Left lung (tissue), 4 donors: ENCODE measurements at regions not wholly inside any gene's neighbourhood (a gene's known extent, or its start where the extent isn't known, plus 50 kb on each side); places are given as distances from the start of the nearest gene placed in this dataset.
"Not testable (repeated sequence)": the region's sequence is repeated elsewhere in the genome, so short reads cannot be mapped to it uniquely, and the experiment has no call there.

ENCODE experiments used
- ATAC-seq: fragments of 200-7000 bp; cut with Tn5 transposase; one replicate; pipeline ENCODE4 v1.9.1; 2020; ENCODE audit warnings: moderate library complexity
- DNase-seq, 4 donors: peaks; one replicate each; pipeline ENCODE4 v3.0.0-alpha.2; 2013 to 2020
- H3K27ac ChIP-seq, 2 donors: fragments of 200-600 bp; sonication (generic) in 1 of 2; one replicate each; pipeline versions ENCODE4 v1.5.0 to v1.8.0; 2020 to 2021
- H3K27me3 ChIP-seq, 2 donors: fragments of 200-600 bp; sonication (generic) in 1 of 2; one replicate each; pipeline versions ENCODE4 v1.5.0 to v1.8.0; 2020 to 2021
- H3K36me3 ChIP-seq, 2 donors: fragments of 200-600 bp; sonication (generic) in 1 of 2; one replicate each; pipeline versions ENCODE4 v1.5.0 to v1.8.0; 2020 to 2021
- H3K4me1 ChIP-seq, 2 donors: fragments of 200-600 bp; one replicate each; pipeline ENCODE4 v1.8.0; 2021
- H3K4me3 ChIP-seq, 2 donors: fragments of 200-600 bp; sonication (generic) in 1 of 2; one replicate each; pipeline versions ENCODE4 v1.5.0 to v1.8.0; 2020 to 2021; ENCODE audit warnings: mild to moderate bottlenecking in 1 of 2
- H3K9me3 ChIP-seq, 2 donors: fragments of 200-600 bp; sonication (generic) in 1 of 2; one replicate each; pipeline versions ENCODE4 v1.5.0 to v1.8.0; 2020 to 2021
- CTCF ChIP-seq, 2 donors: fragments of 200-600 bp; sonication (generic) in 1 of 2; IDR thresholded peaks; one replicate each; pipeline versions ENCODE4 v1.5.0 to v1.8.0; 2021; ENCODE audit warnings: antibody characterized with exemption in 2 of 2
- intact Hi-C, 2 donors: fragments of 100-400 bp; cut with DNase I; formaldehyde crosslinking; loops; one replicate each; pipeline versions ENCODE4 v1.11.2 to v1.14.2; 2022
- donor health status: DM: no; HTN: yes; CAD: no.
- donor health status: DM: no; HTN: no; CAD: no.

GRCh38 chrX:95441836-95442235 is 1242.8 kb upstream of the DIAPH2 start:
- intact Hi-C loops = no loop called here
- no peak overlapping the region for H3K4me3 ChIP-seq
- ATAC-seq = no peak
- H3K36me3 ChIP-seq = no peaks in the 10 kb centered on the region
- DNase-seq = no peak
- H3K9me3 ChIP-seq = no peaks in the 10 kb centered on the region
- no peak overlapping the region for H3K27ac ChIP-seq
- no peaks in the 10 kb centered on the region for H3K27me3 ChIP-seq
- TF ChIP-seq CTCF (IDR thresholded peaks at IDR 0.05) = no peak
- H3K4me1 ChIP-seq = no peaks in the 10 kb centered on the region

GRCh38 chrX:95484781-95485180 is 1199.9 kb upstream of the DIAPH2 start:
- Histone ChIP-seq H3K36me3 (no peaks in the 10 kb centered on the region), H3K27me3 (no peaks in the 10 kb centered on the region), H3K4me1 (no peaks in the 10 kb centered on the region), H3K4me3 (no peak overlapping the region), H3K9me3 (no peaks in the 10 kb centered on the region), H3K27ac (no peak overlapping the region)
- DNase-seq = no peak
- ATAC-seq = no peak
- no peak for TF ChIP-seq CTCF (IDR thresholded peaks at IDR 0.05)
- intact Hi-C loops = no loop called here

GRCh38 chrX:95505721-95506120 is 1178.9 kb upstream of the DIAPH2 start:
- Histone ChIP-seq H3K4me1 (no peaks in the 10 kb centered on the region), H3K27ac (no peak overlapping the region), H3K36me3 (no peaks in the 10 kb centered on the region), H3K9me3 (no peaks in the 10 kb centered on the region), H3K27me3 (no peaks in the 10 kb centered on the region), H3K4me3 (no peak overlapping the region)
- TF ChIP-seq CTCF (IDR thresholded peaks at IDR 0.05) = no peak
- intact Hi-C loops = no loop called here
- ATAC-seq (no peak), DNase-seq (no peak)

- ATAC-seq (no peak), DNase-seq (no peak)
- Histone ChIP-seq H3K9me3 (no peaks in the 10 kb centered on the region), H3K27me3 (no peaks in the 10 kb centered on the region), H3K4me3 (no peak overlapping the region), H3K36me3 (no peaks in the 10 kb centered on the region), H3K27ac (no peak overlapping the region), H3K4me1 (no peaks in the 10 kb centered on the region)
- TF ChIP-seq CTCF (IDR thresholded peaks at IDR 0.05) = no peak
- intact Hi-C loops = no loop called here
Measured at GRCh38 chrX:95509474-95509873, 1175.2 kb upstream of the DIAPH2 start.

- H3K9me3 ChIP-seq, H3K4me1 ChIP-seq, DNase-seq, intact Hi-C loops, H3K36me3 ChIP-seq, ATAC-seq, H3K4me3 ChIP-seq, H3K27ac ChIP-seq, H3K27me3 ChIP-seq: not testable (repeated sequence)
Measured at GRCh38 chrX:95524018-95524417, 1160.6 kb upstream of the DIAPH2 start.

- TF ChIP-seq CTCF (IDR thresholded peaks at IDR 0.05) = no peak
- ATAC-seq (no peak), DNase-seq (no peak)
- Histone ChIP-seq H3K27me3 (peaks cover 0 to 4% of the 10 kb centered on the region in 2 donors), H3K4me1 (no peaks in the 10 kb centered on the region), H3K27ac (no peak overlapping the region), H3K36me3 (no peaks in the 10 kb centered on the region), H3K4me3 (no peak overlapping the region), H3K9me3 (no peaks in the 10 kb centered on the region)
- intact Hi-C loops = no loop called here
Measured at GRCh38 chrX:95536111-95536510, 1148.5 kb upstream of the DIAPH2 start.
